Putamen (tissue), 1 donor: ENCODE measurements at regions not wholly inside any gene's neighbourhood (a gene's known extent, or its start where the extent isn't known, plus 50 kb on each side); places are given as distances from the start of the nearest gene placed in this dataset.
"Not testable (repeated sequence)": the region's sequence is repeated elsewhere in the genome, so short reads cannot be mapped to it uniquely, and the experiment has no call there.

ENCODE experiments used
- DNase-seq: peaks from one replicate; pipeline ENCODE4 v3.0.0-alpha.2; 2016; ENCODE audit warnings: low spot score

- DNase-seq: no peak
These were observed 369.6 kb downstream of the IRX2 start for GRCh38 chr5:2381861-2382260.

GRCh38 chr5:2381070-2381469 is 370.4 kb downstream of the IRX2 start:
- DNase-seq: no peak

GRCh38 chr5:2378976-2379375 is 372.5 kb downstream of the IRX2 start:
- DNase-seq: no peak

GRCh38 chr5:2378108-2378507 is 373.4 kb downstream of the IRX2 start:
- no peak for DNase-seq

- no peak for DNase-seq
These were observed 375.0 kb downstream of the IRX2 start for GRCh38 chr5:2376486-2376885.

- no peak for DNase-seq
These were observed 375.7 kb downstream of the IRX2 start for GRCh38 chr5:2375757-2376250.

GRCh38 chr5:2375291-2375690 is 376.2 kb downstream of the IRX2 start:
- no peak for DNase-seq

- DNase-seq: no peak
These were observed 376.8 kb downstream of the IRX2 start for GRCh38 chr5:2374703-2375102.

- no peak for DNase-seq
These were observed 377.8 kb downstream of the IRX2 start for GRCh38 chr5:2373631-2374030.

- DNase-seq: no peak
These were observed 380.1 kb downstream of the IRX2 start for GRCh38 chr5:2371419-2371710.

- DNase-seq: no peak
These were observed 380.7 kb downstream of the IRX2 start for GRCh38 chr5:2370626-2371418.

- DNase-seq: no peak
These were observed 382.3 kb downstream of the IRX2 start for GRCh38 chr5:2369178-2369577.

- DNase-seq: no peak
These were observed 384.7 kb downstream of the IRX2 start for GRCh38 chr5:2366816-2367215.

GRCh38 chr5:2357309-2357708 is 394.2 kb downstream of the IRX2 start:
- DNase-seq: no peak

GRCh38 chr5:2355859-2356258 is 395.6 kb downstream of the IRX2 start:
- no peak for DNase-seq

GRCh38 chr5:2353871-2354440 is 397.5 kb downstream of the IRX2 start:
- DNase-seq: no peak

- no peak for DNase-seq
These were observed 398.3 kb downstream of the IRX2 start for GRCh38 chr5:2353211-2353610.

- DNase-seq: no peak
These were observed 399.2 kb downstream of the IRX2 start for GRCh38 chr5:2352101-2352861.

GRCh38 chr5:2349768-2350167 is 401.7 kb downstream of the IRX2 start:
- not testable (repeated sequence) for DNase-seq

GRCh38 chr5:2338686-2339085 is 412.8 kb downstream of the IRX2 start:
- no peak for DNase-seq

GRCh38 chr5:2335733-2336515 is 415.6 kb downstream of the IRX2 start:
- DNase-seq: no peak

GRCh38 chr5:2335125-2335732 is 416.2 kb downstream of the IRX2 start:
- DNase-seq: no peak
